ENCODE measurements at regions not wholly inside any gene's neighbourhood (a gene's known extent, or its start where the extent isn't known, plus 50 kb on each side); places are given as distances from the start of the nearest gene placed in this dataset.
"Not testable (repeated sequence)": the region's sequence is repeated elsewhere in the genome, so short reads cannot be mapped to it uniquely, and the experiment has no call there.

GRCh38 chr3:159751146-159751545 is 237.5 kb upstream of the IL12A start:
- no peak for ATAC-seq (replicated peaks in 1 of 2)
- H3K9me3 Mint-ChIP-seq: peaks cover 2 to 3% of the 10 kb centered on the region in 2 donors
- no peak overlapping the region for H3K27ac Mint-ChIP-seq
- H3K36me3 Mint-ChIP-seq (ENCODE audit: insufficient read depth in 2 of 2): peaks cover 0 to 1% of the 10 kb centered on the region in 2 donors
- H3K27me3 Mint-ChIP-seq (ENCODE audit: low read depth): peaks cover 18% of the 10 kb centered on the region
- DNase-seq: no peak
- no peak overlapping the region for H3K4me3 Mint-ChIP-seq
- no peaks in the 10 kb centered on the region for H3K4me1 Mint-ChIP-seq (ENCODE audit: low read depth)

GRCh38 chr3:159751752-159752151 is 236.9 kb upstream of the IL12A start:
- H3K27me3 Mint-ChIP-seq (ENCODE audit: low read depth): peaks cover 12% of the 10 kb centered on the region
- no peak overlapping the region for H3K4me3 Mint-ChIP-seq
- H3K27ac Mint-ChIP-seq: no peak overlapping the region
- no peak for DNase-seq
- peaks cover 0 to 2% of the 10 kb centered on the region in 2 donors for H3K36me3 Mint-ChIP-seq (ENCODE audit: insufficient read depth in 2 of 2)
- H3K4me1 Mint-ChIP-seq (ENCODE audit: low read depth): no peaks in the 10 kb centered on the region
- no peak for ATAC-seq (replicated peaks in 1 of 2)
- peaks cover 2 to 3% of the 10 kb centered on the region in 2 donors for H3K9me3 Mint-ChIP-seq

GRCh38 chr3:159756279-159757207 is 232.1 kb upstream of the IL12A start:
- H3K27ac Mint-ChIP-seq; H3K4me1 Mint-ChIP-seq (ENCODE audit: low read depth); H3K9me3 Mint-ChIP-seq; H3K36me3 Mint-ChIP-seq (ENCODE audit: insufficient read depth in 2 of 2); ATAC-seq (replicated peaks in 1 of 2); DNase-seq; H3K4me3 Mint-ChIP-seq: not testable (repeated sequence)
- H3K27me3 Mint-ChIP-seq (ENCODE audit: low read depth): peaks cover 10% of the 10 kb centered on the region

GRCh38 chr3:159757341-159758060 is 231.1 kb upstream of the IL12A start:
- no peak overlapping the region for H3K4me3 Mint-ChIP-seq

GRCh38 chr3:159760046-159760445 is 228.6 kb upstream of the IL12A start:
- DNase-seq (no peak), ATAC-seq (replicated peaks in 1 of 2) (no peak)
- Mint-ChIP-seq H3K9me3 (peaks cover 0 to 2% of the 10 kb centered on the region in 2 donors), H3K27me3 (ENCODE audit: low read depth) (peaks cover 35% of the 10 kb centered on the region), H3K27ac (no peak overlapping the region), H3K4me1 (ENCODE audit: low read depth) (peaks cover 6% of the 10 kb centered on the region), H3K4me3 (no peak overlapping the region), H3K36me3 (ENCODE audit: insufficient read depth in 2 of 2) (peaks cover 0 to 3% of the 10 kb centered on the region in 2 donors)

More at GRCh38 chr3:159757341-159758060, 231.1 kb upstream of the IL12A start:
- Mint-ChIP-seq H3K27ac (no peak overlapping the region), H3K36me3 (ENCODE audit: insufficient read depth in 2 of 2) (peaks cover 0 to 4% of the 10 kb centered on the region in 2 donors), H3K27me3 (ENCODE audit: low read depth) (peaks cover 20% of the 10 kb centered on the region), H3K4me1 (ENCODE audit: low read depth) (no peaks in the 10 kb centered on the region), H3K9me3 (peaks cover 2 to 3% of the 10 kb centered on the region in 2 donors)
- ATAC-seq (replicated peaks in 1 of 2) (no peak), DNase-seq (no peak)

- no peak overlapping the region for H3K27ac Mint-ChIP-seq
- DNase-seq: no peak
- peaks cover 0 to 3% of the 10 kb centered on the region in 2 donors for H3K36me3 Mint-ChIP-seq (ENCODE audit: insufficient read depth in 2 of 2)
- H3K4me1 Mint-ChIP-seq (ENCODE audit: low read depth): peaks cover 13% of the 10 kb centered on the region
- H3K4me3 Mint-ChIP-seq: no peak overlapping the region
- H3K9me3 Mint-ChIP-seq: no peaks in the 10 kb centered on the region
- peaks cover 48% of the 10 kb centered on the region for H3K27me3 Mint-ChIP-seq (ENCODE audit: low read depth)
- no peak for ATAC-seq (replicated peaks in 1 of 2)
Measured at GRCh38 chr3:159761369-159761768, 227.3 kb upstream of the IL12A start.

- H3K4me3 Mint-ChIP-seq: peak overlapping the region in 1 of 2 donors; percentile 83
- peaks cover 55% of the 10 kb centered on the region for H3K27me3 Mint-ChIP-seq (ENCODE audit: low read depth)
- H3K27ac Mint-ChIP-seq: no peak overlapping the region
- DNase-seq (no peak), ATAC-seq (replicated peaks in 1 of 2) (no peak)
- H3K36me3 Mint-ChIP-seq (ENCODE audit: insufficient read depth in 2 of 2): no peaks in the 10 kb centered on the region
- H3K9me3 Mint-ChIP-seq: no peaks in the 10 kb centered on the region
- peaks cover 13% of the 10 kb centered on the region for H3K4me1 Mint-ChIP-seq (ENCODE audit: low read depth)
Measured at GRCh38 chr3:159761848-159762635, 226.6 kb upstream of the IL12A start.

- DNase-seq (peak; percentile 23 to 36), ATAC-seq (replicated peaks in 1 of 2) (peak; percentile 70 to 73)
- Mint-ChIP-seq H3K4me1 (ENCODE audit: low read depth) (peaks cover 13% of the 10 kb centered on the region), H3K4me3 (peak overlapping the region; percentile 83 to 86), H3K27me3 (ENCODE audit: low read depth) (peaks cover 66% of the 10 kb centered on the region), H3K36me3 (ENCODE audit: insufficient read depth in 2 of 2) (no peaks in the 10 kb centered on the region), H3K9me3 (no peaks in the 10 kb centered on the region), H3K27ac (no peak overlapping the region)
Measured at GRCh38 chr3:159763011-159763601, 225.5 kb upstream of the IL12A start.

- Mint-ChIP-seq H3K4me1 (ENCODE audit: low read depth) (peaks cover 13% of the 10 kb centered on the region), H3K36me3 (ENCODE audit: insufficient read depth in 2 of 2) (no peaks in the 10 kb centered on the region), H3K9me3 (no peaks in the 10 kb centered on the region), H3K27ac (no peak overlapping the region), H3K4me3 (peak overlapping the region; percentile 86 to 87), H3K27me3 (ENCODE audit: low read depth) (peaks cover 73% of the 10 kb centered on the region)
- ATAC-seq (replicated peaks in 1 of 2): peak; percentile 78 to 85
- DNase-seq: peak; percentile 47 to 54
Measured at GRCh38 chr3:159763602-159764489, 224.8 kb upstream of the IL12A start.

- H3K27ac Mint-ChIP-seq: no peak overlapping the region
- H3K27me3 Mint-ChIP-seq (ENCODE audit: low read depth): peaks cover 73% of the 10 kb centered on the region
- H3K4me3 Mint-ChIP-seq: peak overlapping the region; percentile 85 to 87
- H3K4me1 Mint-ChIP-seq (ENCODE audit: low read depth): peaks cover 13% of the 10 kb centered on the region
- no peaks in the 10 kb centered on the region for H3K9me3 Mint-ChIP-seq
- H3K36me3 Mint-ChIP-seq (ENCODE audit: insufficient read depth in 2 of 2): no peaks in the 10 kb centered on the region
- DNase-seq (no peak), ATAC-seq (replicated peaks in 1 of 2) (no peak)
Measured at GRCh38 chr3:159764490-159765029, 224.1 kb upstream of the IL12A start.

- no peaks in the 10 kb centered on the region for H3K36me3 Mint-ChIP-seq (ENCODE audit: insufficient read depth in 2 of 2)
- ATAC-seq (replicated peaks in 1 of 2) (peak in 1 of 2 donors; percentile 8), DNase-seq (peak in 1 of 2 donors; percentile 2)
- H3K27ac Mint-ChIP-seq: no peak overlapping the region
- peaks cover 13% of the 10 kb centered on the region for H3K4me1 Mint-ChIP-seq (ENCODE audit: low read depth)
- no peaks in the 10 kb centered on the region for H3K9me3 Mint-ChIP-seq
- H3K4me3 Mint-ChIP-seq: peak overlapping the region; percentile 69 to 76
- peaks cover 73% of the 10 kb centered on the region for H3K27me3 Mint-ChIP-seq (ENCODE audit: low read depth)
Measured at GRCh38 chr3:159765030-159765859, 223.4 kb upstream of the IL12A start.

All from activated T-cell treated with anti-CD3 and anti-CD28 coated beads, Interleukin-2, amount 50 U/mL, for 72 hours (primary cell).